H9 (cell line): ENCODE measurements at regions not wholly inside any gene's neighbourhood (a gene's known extent, or its start where the extent isn't known, plus 50 kb on each side); places are given as distances from the start of the nearest gene placed in this dataset.

Experiments
- DNase-seq: peaks from one replicate; pipeline ENCODE4 v3.0.0-alpha.2; 2017
- H2AFZ ChIP-seq: one replicate; pipeline ENCODE4 v1.6.1; 2013; ENCODE audit warnings: mild to moderate bottlenecking, low read length, control low read depth, moderate library complexity
- H2AK5ac ChIP-seq: 2 replicates; pipeline ENCODE4 v1.6.1; 2013; ENCODE audit warnings: low read length, control low read depth, mixed read lengths; ENCODE audit not compliant: insufficient read length
- H2BK120ac ChIP-seq: one replicate; pipeline ENCODE4 v1.6.1; 2013; ENCODE audit warnings: low read depth, mild to moderate bottlenecking, low read length, control low read depth, inconsistent platforms; ENCODE audit not compliant: poor library complexity, severe bottlenecking
- H2BK12ac ChIP-seq: 2 replicates; pipeline ENCODE4 v1.6.1; 2013; ENCODE audit warnings: low read length, control low read depth, mixed read lengths, low read depth; ENCODE audit not compliant: insufficient read length
- H2BK15ac ChIP-seq: 2 replicates; pipeline ENCODE4 v1.6.1; 2013; ENCODE audit warnings: low read depth, low read length, control low read depth
- H2BK20ac ChIP-seq: one replicate; pipeline ENCODE4 v1.6.1; 2013; ENCODE audit warnings: low read depth, mild to moderate bottlenecking, low read length, control low read depth, inconsistent platforms; ENCODE audit not compliant: poor library complexity, severe bottlenecking
- H2BK5ac ChIP-seq: 2 replicates; pipeline ENCODE4 v1.6.1; 2013; ENCODE audit warnings: low read length, control low read depth, mixed read lengths; ENCODE audit not compliant: insufficient read length
- H3K14ac ChIP-seq: 2 replicates; pipeline ENCODE4 v1.6.1; 2013; ENCODE audit warnings: low read length, control low read depth; ENCODE audit not compliant: insufficient read depth
- H3K18ac ChIP-seq: 2 replicates; pipeline ENCODE4 v1.6.1; 2013; ENCODE audit warnings: low read depth, mild to moderate bottlenecking, mixed read lengths, low read length, control low read depth; ENCODE audit not compliant: insufficient read length
- H3K23ac ChIP-seq: 2 replicates; pipeline ENCODE4 v1.6.1; 2013; ENCODE audit warnings: low read length, control low read depth, mixed read lengths, low read depth; ENCODE audit not compliant: insufficient read length
- H3K23me2 ChIP-seq: 2 replicates; pipeline ENCODE4 v1.6.1; 2013; ENCODE audit warnings: low read depth, mild to moderate bottlenecking, mixed read lengths, low read length, control low read depth; ENCODE audit not compliant: insufficient read length, poor library complexity, severe bottlenecking
- H3K27ac ChIP-seq: 2 replicates; pipeline ENCODE4 v1.5.1; 2013; ENCODE audit warnings: low read length, control low read depth, mixed read lengths, low read depth; ENCODE audit not compliant: insufficient read length
- H3K27me3 ChIP-seq: 2 replicates; pipeline ENCODE4 v1.6.1; 2013; ENCODE audit warnings: low read length, control low read depth, inconsistent platforms; ENCODE audit not compliant: insufficient read depth
- H3K4ac ChIP-seq: 2 replicates; pipeline ENCODE4 v1.6.1; 2013; ENCODE audit warnings: low read depth, mild to moderate bottlenecking, control low read depth, inconsistent platforms, low read length, moderate library complexity
- H3K4me1 ChIP-seq: 2 replicates; pipeline ENCODE4 v1.6.1; 2013; ENCODE audit warnings: low read length, control low read depth, inconsistent platforms; ENCODE audit not compliant: insufficient read depth
- H3K4me2 ChIP-seq: 2 replicates; pipeline ENCODE4 v1.6.1; 2013; ENCODE audit warnings: low read length, control low read depth, mixed read lengths; ENCODE audit not compliant: insufficient read length, insufficient read depth
- H3K56ac ChIP-seq: 2 replicates; pipeline ENCODE4 v1.6.1; 2013; ENCODE audit warnings: low read depth, mild to moderate bottlenecking, mixed read lengths, low read length, control low read depth; ENCODE audit not compliant: insufficient read length
- H3K79me1 ChIP-seq: 2 replicates; pipeline ENCODE4 v1.6.1; 2013; ENCODE audit warnings: low read depth, mild to moderate bottlenecking, moderate library complexity, low read length, control low read depth, inconsistent platforms; ENCODE audit not compliant: insufficient read depth, poor library complexity, severe bottlenecking
- H3K79me2 ChIP-seq: 2 replicates; pipeline ENCODE4 v1.6.1; 2013; ENCODE audit warnings: low read length, control low read depth, inconsistent platforms; ENCODE audit not compliant: insufficient read depth
- H3K9ac ChIP-seq: 2 replicates; pipeline ENCODE4 v1.6.1; 2013; ENCODE audit warnings: low read length, control low read depth, mixed read lengths; ENCODE audit not compliant: insufficient read length; ENCODE audit errors: extremely low read depth
- H3K9me3 ChIP-seq: one replicate; pipeline ENCODE4 v1.6.1; 2013; ENCODE audit warnings: low read depth, low read length, inconsistent platforms; ENCODE audit not compliant: control insufficient read depth
- H3T11ph ChIP-seq: one replicate; pipeline ENCODE4 v1.6.1; 2013; ENCODE audit warnings: mild to moderate bottlenecking, low read length, control low read depth, inconsistent platforms
- H4K20me1 ChIP-seq: one replicate; pipeline ENCODE4 v1.6.1; 2013; ENCODE audit not compliant: control insufficient read depth, insufficient read length, insufficient read depth
- H4K5ac ChIP-seq: 2 replicates; pipeline ENCODE4 v1.6.1; 2013; ENCODE audit warnings: low read depth, mild to moderate bottlenecking, mixed read lengths, low read length, control low read depth; ENCODE audit not compliant: insufficient read length
- H4K8ac ChIP-seq: replicated peaks from 2 replicates; pipeline ENCODE4 v1.6.1; 2013; ENCODE audit warnings: low read length, control low read depth, mixed read lengths, low read depth; ENCODE audit not compliant: insufficient read length
- H4K91ac ChIP-seq: 2 replicates; pipeline ENCODE4 v1.6.1; 2013; ENCODE audit warnings: low read depth, mild to moderate bottlenecking, moderate library complexity, mixed read lengths, low read length, control low read depth; ENCODE audit not compliant: insufficient read length
- H3K27ac Mint-ChIP-seq, 3 experiments: 2 replicates in 2 of 3; 3 replicates in 1 of 3; pipeline ENCODE4 v1.8.0; 2020 to 2021; ENCODE audit warnings: mixed read lengths in 3 of 3, mild to moderate bottlenecking in 1 of 3, moderate library complexity in 1 of 3
- H3K27me3 Mint-ChIP-seq: 2 replicates; pipeline ENCODE4 v1.8.0; 2021; ENCODE audit warnings: low read depth, mild to moderate bottlenecking, moderate library complexity, mixed read lengths
- H3K36me3 Mint-ChIP-seq, 3 experiments: 2 replicates in 2 of 3; 3 replicates in 1 of 3; pipeline ENCODE4 v1.8.0; 2020 to 2021; ENCODE audit warnings: low read depth in 3 of 3, mixed read lengths in 3 of 3; ENCODE audit not compliant: insufficient read depth in 1 of 3
- H3K4me1 Mint-ChIP-seq, 2 experiments: 2 replicates each; pipeline ENCODE4 v1.8.0; 2020; ENCODE audit warnings: mixed read lengths in 2 of 2
- H3K4me3 Mint-ChIP-seq, 2 experiments: 2 replicates in 1 of 2; 3 replicates in 1 of 2; pipeline ENCODE4 v1.8.0; 2020 to 2021; ENCODE audit warnings: mild to moderate bottlenecking in 2 of 2, mixed read lengths in 2 of 2, moderate library complexity in 1 of 2
- H3K9me3 Mint-ChIP-seq, 2 experiments: 2 replicates in 1 of 2; 3 replicates in 1 of 2; pipeline ENCODE4 v1.8.0; 2020; ENCODE audit warnings: mild to moderate bottlenecking in 2 of 2, mixed read lengths in 2 of 2, moderate library complexity in 1 of 2
- WGBS: extraction: QIAGEN DNeasy Blood & Tissue Kit; methylation state at CpG from one replicate; pipeline ENCODE4 v1.1.7; 2013; ENCODE audit warnings: missing lambda C conversion rate, low lambda C conversion rate, mixed read lengths; ENCODE audit not compliant: insufficient read length; ENCODE audit errors: extremely low coverage; 5-methylcytosine and 5-hydroxymethylcytosine counted together
- TF ChIP-seq, protein P1 (sequence below): fragments of 200-600 bp; sonication (generic); conservative IDR thresholded peaks from 3 replicates; pipeline ENCODE4 v1.8.0; 2021; ENCODE audit warnings: antibody characterized with exemption, mild to moderate bottlenecking

DNA sequence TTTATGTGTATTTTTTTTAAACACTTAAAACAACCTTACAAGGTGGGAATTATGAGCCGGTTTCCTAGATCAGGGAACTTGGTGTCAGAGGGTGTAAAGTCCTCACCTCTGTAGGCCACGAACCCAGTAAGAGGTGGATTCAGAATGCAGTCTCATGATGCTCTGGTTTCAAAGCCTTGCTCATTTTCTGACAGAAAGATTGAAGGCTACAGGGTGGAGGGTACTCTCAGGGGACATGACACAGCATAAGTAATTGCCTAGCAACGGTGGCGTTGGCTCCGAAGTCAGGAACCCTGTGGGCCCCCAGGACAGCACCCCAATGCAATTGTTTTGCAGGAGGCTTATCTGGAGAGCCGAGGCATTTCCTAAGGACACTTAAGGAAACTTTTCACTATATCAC lies 794.7 kb downstream of the EFNB2 start:
- Histone ChIP-seq H4K8ac (no peak overlapping the region), H3K56ac (no peak overlapping the region), H3K14ac (no peak overlapping the region), H4K20me1 (no peaks in the 10 kb centered on the region), H2BK5ac (no peak overlapping the region), H2BK15ac (no peak overlapping the region), H2BK120ac (no peak overlapping the region), H3K4me1 (no peaks in the 10 kb centered on the region; the same call in 1 of the 2 replicates), H2AFZ (no peak overlapping the region), H3K9ac (no peak overlapping the region), H4K5ac (no peak overlapping the region), H2AK5ac (no peak overlapping the region), H2BK20ac (no peak overlapping the region), H3K27me3 (no peaks in the 10 kb centered on the region), H3K18ac (no peak overlapping the region), H3T11ph (no peak overlapping the region), H2BK12ac (no peak overlapping the region), H3K9me3 (no peaks in the 10 kb centered on the region), H3K23me2 (no peaks in the 10 kb centered on the region), H3K4ac (no peak overlapping the region), H3K27ac (no peak overlapping the region), H3K23ac (no peak overlapping the region), H4K91ac (no peak overlapping the region), H3K79me2 (no peaks in the 10 kb centered on the region), H3K4me2 (no peak overlapping the region), H3K79me1 (no peaks in the 10 kb centered on the region)
- Mint-ChIP-seq H3K27me3 (no peaks in the 10 kb centered on the region), H3K27ac (no peak overlapping the region), H3K4me3 (no peak overlapping the region), H3K36me3 (no peaks in the 10 kb centered on the region), H3K9me3 (no peaks in the 10 kb centered on the region; a peak in 1 of 5 replicates), H3K4me1 (no peaks in the 10 kb centered on the region)
- no peak for DNase-seq
- TF ChIP-seq, protein P1, sequence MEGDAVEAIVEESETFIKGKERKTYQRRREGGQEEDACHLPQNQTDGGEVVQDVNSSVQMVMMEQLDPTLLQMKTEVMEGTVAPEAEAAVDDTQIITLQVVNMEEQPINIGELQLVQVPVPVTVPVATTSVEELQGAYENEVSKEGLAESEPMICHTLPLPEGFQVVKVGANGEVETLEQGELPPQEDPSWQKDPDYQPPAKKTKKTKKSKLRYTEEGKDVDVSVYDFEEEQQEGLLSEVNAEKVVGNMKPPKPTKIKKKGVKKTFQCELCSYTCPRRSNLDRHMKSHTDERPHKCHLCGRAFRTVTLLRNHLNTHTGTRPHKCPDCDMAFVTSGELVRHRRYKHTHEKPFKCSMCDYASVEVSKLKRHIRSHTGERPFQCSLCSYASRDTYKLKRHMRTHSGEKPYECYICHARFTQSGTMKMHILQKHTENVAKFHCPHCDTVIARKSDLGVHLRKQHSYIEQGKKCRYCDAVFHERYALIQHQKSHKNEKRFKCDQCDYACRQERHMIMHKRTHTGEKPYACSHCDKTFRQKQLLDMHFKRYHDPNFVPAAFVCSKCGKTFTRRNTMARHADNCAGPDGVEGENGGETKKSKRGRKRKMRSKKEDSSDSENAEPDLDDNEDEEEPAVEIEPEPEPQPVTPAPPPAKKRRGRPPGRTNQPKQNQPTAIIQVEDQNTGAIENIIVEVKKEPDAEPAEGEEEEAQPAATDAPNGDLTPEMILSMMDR = no peak
- no CpG with 5 or more reads among the region's 6 CpGs for WGBS
